LNCAP (cell line): ENCODE measurements at regions not wholly inside any gene's neighbourhood (a gene's known extent, or its start where the extent isn't known, plus 50 kb on each side); places are given as distances from the start of the nearest gene placed in this dataset.

Experiments
- TF ChIP-seq, protein P1 (sequence below): fragments of 450-650 bp; IDR thresholded peaks from 2 replicates; pipeline ENCODE4 v1.5.1; 2017; ENCODE audit warnings: mild to moderate bottlenecking

DNA sequence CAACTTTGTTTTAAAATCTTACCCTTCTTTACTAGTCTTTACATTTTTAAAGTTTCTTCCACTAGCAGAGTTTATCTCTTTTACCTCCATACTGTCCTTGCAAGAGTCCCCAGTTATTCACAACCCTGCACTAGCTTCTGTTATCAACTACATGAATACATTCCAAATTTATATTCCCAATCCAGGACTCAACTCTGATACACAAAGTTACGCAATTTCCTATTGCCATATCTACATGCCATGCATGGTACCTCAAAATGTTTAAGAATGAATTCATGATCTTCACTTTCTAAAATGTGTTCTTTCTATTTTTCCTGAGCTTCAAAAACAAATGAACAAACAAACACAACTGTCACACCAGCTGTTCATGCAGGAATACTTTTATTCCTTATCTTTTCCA lies 668.7 kb downstream of the CDH18 start:
- TF ChIP-seq, protein P1, sequence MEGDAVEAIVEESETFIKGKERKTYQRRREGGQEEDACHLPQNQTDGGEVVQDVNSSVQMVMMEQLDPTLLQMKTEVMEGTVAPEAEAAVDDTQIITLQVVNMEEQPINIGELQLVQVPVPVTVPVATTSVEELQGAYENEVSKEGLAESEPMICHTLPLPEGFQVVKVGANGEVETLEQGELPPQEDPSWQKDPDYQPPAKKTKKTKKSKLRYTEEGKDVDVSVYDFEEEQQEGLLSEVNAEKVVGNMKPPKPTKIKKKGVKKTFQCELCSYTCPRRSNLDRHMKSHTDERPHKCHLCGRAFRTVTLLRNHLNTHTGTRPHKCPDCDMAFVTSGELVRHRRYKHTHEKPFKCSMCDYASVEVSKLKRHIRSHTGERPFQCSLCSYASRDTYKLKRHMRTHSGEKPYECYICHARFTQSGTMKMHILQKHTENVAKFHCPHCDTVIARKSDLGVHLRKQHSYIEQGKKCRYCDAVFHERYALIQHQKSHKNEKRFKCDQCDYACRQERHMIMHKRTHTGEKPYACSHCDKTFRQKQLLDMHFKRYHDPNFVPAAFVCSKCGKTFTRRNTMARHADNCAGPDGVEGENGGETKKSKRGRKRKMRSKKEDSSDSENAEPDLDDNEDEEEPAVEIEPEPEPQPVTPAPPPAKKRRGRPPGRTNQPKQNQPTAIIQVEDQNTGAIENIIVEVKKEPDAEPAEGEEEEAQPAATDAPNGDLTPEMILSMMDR: no peak

DNA sequence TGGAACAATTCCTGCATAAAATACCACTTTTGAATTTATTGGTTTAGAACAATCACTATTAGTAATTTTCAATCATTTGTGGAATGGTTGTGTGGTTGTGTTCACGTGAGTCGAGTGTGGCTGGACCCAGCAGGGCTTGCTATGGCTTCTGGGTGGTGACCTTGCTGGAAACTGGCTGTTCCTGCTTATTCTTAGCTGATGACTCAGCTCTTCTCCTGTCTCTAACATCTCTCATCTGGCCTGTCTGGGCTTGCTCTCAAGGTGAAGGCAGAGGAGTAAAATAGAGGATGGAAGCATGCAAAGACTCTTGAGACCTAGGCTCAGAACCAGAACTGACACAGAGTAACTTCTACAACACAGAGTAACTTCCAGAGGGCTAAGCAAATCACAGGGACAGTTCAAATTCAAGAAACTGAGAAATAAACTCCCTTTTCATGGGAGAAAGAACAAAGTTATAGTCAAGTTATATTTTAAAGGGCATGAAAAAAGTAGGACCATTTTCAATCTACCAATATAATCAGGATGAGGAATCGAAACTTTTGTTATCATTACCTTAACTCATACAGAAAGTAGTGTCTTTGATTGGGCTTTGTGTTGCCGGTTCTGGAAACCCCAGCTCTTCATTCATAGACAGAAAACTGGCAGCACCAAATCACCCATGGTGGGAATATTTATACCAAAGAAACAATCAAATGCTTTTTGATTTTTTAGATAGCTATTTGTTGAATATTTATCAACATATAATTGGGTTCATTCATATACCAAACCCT lies 665.1 kb downstream of the CDH18 start:
- TF ChIP-seq, protein P1: no peak

- TF ChIP-seq, protein P1: no peak
These were observed 653.7 kb downstream of the CDH18 start for GRCh38 chr5:19334278-19334677.

DNA sequence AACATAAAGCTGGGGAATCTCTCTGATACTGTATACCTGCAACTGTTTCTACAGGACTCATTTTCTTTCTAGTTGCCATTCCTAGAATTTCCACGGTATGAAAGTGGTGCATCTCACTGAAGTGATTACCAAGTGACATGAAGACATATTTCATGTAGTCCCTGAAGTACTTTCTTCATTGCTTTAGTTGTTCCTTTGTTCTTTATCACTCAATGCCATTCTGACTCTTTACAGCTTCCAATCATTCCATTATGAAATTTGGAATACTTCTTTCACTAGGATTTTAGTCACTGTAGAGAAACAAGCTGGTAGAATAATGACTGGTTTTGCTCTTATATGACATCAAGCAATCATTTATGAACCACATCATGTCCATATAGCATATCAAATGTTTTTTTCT lies 645.1 kb downstream of the CDH18 start:
- TF ChIP-seq, protein P1: no peak

GRCh38 chr5:19352120-19352519 lies 635.9 kb downstream of the CDH18 start:
- TF ChIP-seq, protein P1: no peak

- TF ChIP-seq, protein P1: no peak
These were observed 619.0 kb downstream of the CDH18 start for GRCh38 chr5:19369048-19369447.

- TF ChIP-seq, protein P1: no peak
These were observed 618.4 kb downstream of the CDH18 start for GRCh38 chr5:19369561-19369960.
